HG03135 (cell line): ENCODE measurements at regions not wholly inside any gene's neighbourhood (a gene's known extent, or its start where the extent isn't known, plus 50 kb on each side); places are given as distances from the start of the nearest gene placed in this dataset.
"Not testable (repeated sequence)": the region's sequence is repeated elsewhere in the genome, so short reads cannot be mapped to it uniquely, and the experiment has no call there.

ENCODE experiments used
- ATAC-seq: cut with Tn5 transposase; IDR thresholded peaks from one replicate; pipeline ENCODE4 v1.9.1; 2021; ENCODE audit warnings: mild to moderate bottlenecking, moderate library complexity; ENCODE audit not compliant: unreplicated experiment

DNA sequence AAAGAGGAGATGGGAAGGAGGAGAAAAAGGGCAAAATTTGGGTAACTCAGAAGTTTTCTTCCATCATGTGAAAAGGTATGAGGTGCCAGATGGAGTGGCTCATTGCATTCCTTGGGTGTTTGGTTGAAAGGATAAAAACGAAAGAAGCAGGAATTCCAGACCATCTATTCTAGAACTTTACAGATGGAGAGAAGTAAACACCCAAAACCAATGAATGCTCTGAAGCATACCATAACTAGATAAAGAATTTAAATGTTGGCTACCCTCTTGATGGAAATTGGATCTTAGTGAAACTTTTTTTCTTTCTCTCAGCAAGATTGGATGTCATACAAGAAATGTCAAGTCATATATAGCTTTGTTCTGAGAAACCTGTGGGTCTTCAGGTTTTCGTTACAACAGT is 175.6 kb upstream of the FAR2 start:
- ATAC-seq: no peak

DNA sequence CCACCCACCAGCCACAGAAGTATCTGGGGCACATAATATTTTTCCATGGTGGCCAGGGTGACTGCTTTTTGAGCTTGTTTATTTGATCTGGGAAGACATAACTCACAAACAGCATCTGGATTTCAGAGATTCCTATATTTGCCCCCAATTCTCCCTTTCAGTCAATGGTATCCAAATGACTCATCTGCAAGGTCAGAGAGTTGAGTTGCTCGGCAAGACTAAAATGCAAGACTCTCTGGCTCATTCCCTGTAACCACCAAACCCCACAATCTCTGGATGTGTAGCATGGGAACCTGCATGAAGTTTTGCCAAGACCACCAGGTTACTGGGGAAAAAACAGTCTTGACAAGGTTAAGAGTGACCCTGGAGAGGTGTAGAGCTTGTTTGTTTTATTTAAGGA is 174.9 kb upstream of the FAR2 start:
- ATAC-seq: no peak

DNA sequence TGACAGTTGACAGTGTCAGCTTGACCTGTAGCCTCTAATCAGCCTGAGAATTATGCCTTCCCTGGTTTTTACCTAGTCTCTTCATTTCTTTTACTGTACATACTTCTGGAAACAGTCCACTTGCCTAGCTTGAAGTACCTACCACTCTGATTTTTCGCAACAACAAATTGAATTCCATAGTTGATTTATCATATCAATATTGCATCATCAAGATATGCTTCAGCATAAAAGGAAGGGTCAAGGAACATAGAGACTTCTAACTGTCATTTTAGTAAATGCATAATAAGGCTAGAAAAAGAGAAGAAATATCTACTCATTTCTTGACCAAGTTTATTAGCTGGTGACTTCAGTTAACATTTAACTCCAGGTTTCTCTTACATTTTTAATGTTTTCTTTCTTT is 174.2 kb upstream of the FAR2 start:
- no peak for ATAC-seq

DNA sequence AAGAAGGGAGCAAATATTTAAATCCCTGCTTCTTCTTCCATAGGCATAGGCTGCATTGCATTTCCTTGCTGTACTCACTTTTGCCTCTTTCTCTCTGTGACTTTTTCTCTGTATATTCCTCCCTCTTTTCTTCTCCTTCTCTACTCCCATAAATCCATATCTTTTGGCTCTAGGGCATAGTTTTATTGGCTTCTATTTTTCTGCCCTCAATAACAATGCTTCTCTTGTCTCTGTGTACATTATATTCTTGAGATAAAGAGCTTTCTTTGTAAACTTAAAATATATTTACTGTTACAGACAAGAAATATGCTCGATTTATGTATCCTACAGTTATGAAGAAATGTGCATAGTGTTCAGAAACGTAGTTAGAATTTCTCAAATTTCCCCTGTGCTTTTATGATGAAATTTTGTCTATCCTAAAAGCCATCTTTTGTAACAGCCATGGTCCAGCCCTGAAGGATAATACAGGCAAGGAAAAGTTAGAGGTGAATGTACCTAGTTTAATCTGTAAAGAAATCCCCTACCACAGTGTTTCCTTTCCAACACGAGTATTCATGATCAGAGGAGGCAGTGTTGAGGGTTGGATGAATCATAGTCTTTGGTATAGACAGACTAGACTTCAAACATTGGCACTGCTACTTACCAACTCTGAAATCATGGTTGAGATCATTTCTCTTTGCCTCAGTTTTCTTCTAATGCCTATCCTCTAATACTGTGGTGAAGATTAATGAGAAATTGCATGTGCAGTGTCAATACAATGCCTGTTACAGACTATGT is 173.3 kb upstream of the FAR2 start:
- no peak for ATAC-seq

DNA sequence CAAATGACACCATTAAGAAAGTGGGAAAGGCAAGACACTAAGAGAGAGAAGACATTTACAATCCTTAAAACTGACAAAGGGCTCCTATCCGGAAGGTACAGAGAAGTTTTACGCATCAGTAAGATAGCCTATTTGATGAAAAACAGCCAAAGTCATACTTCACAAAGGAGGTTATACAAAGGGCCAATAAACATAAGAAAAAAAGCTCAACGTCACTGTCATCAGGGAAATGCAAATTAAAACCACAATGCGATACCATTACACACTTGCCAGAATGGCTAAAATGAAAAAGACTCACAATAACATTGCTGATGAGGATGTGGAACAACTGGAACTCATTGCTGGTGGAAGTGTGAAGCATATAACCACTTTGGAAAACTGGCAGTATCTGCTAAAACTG is 168.6 kb upstream of the FAR2 start:
- ATAC-seq: no peak

DNA sequence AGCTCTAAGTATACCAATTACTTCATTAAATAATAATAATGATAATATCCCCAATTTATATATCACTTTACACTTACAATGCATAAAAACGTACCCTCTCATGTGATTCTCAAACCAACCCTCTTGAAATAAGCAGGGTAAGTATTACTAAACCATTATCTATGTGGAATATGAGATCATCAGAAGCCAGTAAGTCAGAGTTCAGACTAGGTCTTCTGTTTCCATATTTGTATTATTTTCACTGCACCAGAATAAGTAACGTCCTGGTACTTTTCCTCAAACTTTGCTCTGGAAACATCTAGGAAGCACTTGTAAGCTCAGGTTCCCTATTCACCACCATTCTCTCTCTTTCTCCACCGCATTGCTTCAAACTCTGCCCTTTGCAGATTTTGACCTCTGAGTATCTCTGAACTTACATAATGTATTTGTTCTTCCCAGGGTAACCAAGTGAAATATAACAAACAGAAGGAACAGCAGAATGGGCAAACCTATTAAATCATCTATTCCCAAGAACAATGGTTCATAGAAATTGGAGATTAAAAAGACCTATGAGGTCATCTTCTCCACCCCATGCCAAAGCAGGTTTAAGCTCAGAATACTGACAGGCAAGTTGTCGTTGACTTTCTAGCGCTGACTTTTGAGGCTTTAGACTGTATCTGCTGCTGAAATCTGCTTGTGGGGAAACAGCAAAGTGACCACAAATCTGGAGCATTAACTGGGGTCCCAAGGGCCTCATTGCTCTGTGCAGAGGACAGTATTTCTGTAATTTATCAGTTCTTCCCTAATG is 161.3 kb upstream of the FAR2 start:
- ATAC-seq: no peak

DNA sequence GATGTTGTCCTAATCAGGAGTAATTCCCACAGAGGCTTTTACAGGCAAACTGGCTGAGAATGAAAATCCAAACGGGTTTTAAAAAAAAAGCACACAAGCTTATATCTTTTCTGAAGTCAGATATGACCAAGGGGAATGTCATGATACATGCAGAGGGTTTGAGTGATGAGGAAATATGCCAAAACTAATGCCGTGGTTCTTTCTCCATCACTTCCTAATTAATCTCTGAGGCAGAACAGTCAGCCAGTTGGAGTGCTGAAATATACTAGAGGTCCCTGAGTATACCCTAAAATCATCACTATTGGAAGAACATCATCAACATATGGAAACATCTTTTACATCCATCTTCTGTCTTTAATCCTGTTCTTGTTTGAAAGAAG is 160.8 kb upstream of the FAR2 start:
- ATAC-seq: no peak

DNA sequence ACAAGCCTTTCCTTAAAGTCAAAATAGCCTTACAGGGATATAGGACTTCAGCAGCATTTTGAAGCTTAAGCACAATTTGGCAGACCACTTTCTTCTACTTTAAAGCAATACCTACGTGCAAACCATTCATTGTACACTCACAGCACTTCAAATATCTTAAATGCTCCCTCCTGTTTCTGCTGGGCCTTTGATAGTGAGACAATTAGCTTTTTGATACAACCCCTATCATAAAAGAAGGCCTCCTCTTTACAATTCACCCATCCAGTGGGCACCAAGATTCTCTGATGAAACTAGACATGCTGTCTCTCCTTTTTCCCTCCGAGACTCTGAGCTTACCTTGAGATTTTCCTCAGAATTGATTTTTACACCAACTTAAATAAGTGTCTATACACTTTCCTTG is 157.5 kb upstream of the FAR2 start:
- no peak for ATAC-seq

DNA sequence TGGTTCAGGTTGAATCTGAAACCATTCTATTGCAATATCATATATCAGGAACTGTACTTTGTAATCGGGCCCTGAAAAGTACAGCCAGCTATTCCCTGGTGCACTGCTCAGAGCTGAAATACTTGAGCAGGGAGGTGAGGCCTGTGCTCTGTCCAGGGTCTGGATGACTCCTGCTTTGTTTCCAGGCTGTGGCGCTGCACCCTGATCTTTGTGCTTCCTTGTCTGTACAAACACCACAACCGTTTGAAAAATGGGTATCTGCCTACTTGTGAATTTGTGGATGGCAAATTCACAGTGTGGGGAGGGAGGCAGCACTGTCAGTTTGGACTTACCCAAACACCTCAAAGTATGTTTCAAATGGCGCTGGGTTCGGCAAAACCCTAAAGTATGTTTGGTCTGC is 155.4 kb upstream of the FAR2 start:
- ATAC-seq: no peak

DNA sequence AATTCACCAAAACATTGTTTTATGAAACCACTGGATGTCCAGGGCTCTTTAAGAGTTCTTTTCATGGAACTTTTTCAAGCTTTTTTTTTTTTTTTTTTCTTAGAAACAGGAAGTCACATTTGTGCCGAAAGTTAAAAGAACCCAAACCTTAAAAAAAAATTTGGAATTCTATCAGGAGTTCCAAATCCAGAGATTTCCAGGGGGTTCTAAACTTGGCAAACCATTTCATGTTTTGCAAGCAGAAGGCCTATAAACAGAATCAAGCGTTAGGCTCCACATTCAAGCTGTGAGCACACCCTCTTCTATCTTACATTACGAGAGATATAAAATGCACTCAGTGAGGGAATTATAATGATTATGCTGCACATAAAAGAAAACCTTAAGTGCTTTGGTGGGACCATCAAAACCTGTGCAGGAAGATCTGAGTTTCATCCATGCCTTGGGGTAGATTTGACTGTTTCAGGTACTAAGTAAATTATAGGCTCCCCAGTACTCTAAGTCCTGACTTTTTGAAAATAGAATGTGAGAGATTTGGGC is 154.8 kb upstream of the FAR2 start:
- no peak for ATAC-seq

DNA sequence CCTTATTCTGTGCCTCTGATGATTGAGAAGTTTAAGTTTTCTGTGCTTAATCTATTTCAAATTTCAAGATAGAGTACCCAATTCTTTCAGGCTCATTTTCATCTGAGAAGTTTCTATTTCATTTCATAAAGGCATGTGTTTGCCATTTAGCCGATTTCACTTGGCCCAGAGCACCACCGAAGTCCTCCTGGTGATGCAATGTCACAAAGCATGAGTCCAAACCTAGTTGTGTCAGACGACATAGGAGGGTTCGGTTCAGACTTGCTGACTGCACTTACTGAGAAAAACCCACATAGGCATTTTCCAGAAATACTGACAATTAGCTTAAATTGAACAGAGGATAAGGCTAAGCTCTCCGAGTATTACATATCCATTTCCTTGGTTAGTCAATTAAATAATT is 152.4 kb upstream of the FAR2 start:
- ATAC-seq: no peak

DNA sequence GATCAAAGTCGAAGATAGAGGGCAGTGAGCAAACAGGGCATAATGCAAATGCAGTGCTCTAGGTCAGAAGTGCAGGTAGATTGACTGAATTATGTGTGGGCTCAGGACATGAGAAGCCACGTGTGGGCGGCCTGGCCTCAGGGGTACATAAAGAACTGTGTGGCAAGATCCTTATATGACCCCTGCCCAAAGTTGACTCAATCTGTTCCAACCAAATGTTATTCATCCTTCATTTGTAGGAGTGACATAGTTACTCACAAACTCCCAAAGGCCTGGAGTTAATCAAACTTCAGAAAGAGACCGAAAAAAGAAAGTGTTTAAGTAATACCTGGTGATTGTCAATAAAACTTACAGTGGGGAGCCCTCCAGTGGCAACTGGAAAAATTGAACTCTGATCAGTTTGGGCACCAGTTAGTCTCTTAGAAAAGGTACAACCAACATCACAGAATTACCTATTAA is 150.4 kb upstream of the FAR2 start:
- ATAC-seq: no peak

DNA sequence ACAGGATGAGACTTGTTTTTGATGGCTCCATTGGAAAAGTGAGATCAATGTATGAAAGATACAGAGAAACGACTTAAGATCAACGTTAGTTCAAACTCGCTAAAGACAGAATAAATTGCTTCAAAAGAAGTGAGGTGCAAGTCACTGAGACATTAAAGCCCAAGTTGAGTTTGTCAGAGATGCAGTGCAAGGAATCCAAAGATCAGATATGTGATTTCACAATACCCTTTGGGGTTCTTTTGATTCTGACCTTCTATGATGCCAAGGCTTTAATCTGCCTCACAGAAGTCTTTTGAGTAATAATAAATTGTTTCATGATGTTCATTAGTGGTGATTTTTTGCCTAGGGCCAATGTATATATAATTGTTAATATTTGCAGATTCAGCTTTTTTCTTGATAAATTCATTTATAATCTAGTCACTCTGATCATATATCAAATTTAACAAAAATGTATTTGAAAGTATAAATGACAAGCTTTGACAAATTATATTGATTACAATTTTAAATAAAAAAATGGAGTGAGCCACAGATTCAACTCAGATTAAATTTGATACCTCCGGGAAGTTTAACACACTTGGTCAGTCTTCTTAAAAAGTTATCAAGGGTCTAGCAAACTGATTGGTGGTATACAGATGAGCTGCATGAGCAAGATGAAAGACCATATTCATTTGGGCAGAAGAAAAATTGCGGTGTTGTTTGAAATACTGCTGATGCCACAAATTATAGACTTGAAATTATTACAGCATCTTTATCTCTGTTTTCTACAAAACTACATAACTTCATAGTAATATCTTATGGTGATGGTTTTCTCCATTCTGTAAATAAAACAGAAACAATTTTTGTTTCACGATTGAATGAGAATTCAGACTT is 144.8 kb upstream of the FAR2 start:
- no peak for ATAC-seq

DNA sequence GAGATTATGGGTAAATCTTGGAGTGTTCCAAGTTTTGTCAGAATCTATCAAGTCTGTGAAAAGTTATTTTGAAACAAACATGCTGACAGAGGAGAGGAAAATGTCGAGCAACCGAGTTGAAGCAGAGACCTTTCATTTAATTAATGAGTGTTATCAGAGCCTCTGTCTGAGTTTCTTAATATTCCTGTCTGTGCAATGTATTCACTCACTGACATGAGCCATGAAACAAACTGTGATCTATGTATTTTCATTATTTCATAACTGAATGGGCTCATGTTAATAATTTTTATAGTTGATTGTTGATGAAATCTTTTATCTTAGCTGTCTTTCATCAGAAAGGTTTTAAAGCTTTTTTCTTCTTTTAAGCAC is 144.2 kb upstream of the FAR2 start:
- ATAC-seq: no peak

DNA sequence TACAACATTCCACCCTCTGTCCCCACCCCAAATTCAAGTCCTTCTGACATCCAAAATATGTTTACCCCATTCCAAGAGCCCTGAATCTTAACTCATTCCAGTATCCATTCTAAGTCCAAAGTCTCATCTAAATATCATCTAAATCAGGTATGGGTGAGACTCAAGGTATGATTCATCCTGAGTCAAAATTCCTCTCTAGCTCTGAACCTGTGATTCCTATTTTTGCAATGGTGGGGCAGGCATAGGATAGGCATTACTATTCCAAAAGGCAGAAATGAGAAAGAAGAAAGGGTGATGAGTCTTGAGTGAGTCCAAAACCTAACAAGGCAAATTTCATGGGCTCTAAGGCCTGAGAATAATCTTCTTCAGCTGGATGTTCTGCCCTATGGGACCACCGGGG is 140.3 kb upstream of the FAR2 start:
- ATAC-seq: no peak

DNA sequence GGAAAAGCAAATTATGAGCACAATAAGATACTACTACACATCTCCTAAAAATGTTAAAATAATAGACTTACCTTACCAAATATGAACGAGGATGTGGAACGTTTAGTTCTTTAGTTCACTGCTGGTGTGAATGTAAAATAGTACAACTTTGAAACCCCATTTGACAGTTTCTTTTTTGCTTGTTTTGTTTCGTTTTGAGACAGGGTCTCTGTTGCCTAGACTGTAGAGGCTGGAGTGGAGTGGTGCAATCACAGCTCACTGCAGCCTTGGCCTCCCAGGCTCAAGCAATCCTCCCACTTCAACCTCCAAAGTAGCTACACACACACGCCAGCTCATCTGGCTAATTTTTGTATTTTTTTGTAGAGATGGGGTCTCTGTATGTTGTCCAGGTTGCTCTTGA is 136.4 kb upstream of the FAR2 start:
- no peak for ATAC-seq

DNA sequence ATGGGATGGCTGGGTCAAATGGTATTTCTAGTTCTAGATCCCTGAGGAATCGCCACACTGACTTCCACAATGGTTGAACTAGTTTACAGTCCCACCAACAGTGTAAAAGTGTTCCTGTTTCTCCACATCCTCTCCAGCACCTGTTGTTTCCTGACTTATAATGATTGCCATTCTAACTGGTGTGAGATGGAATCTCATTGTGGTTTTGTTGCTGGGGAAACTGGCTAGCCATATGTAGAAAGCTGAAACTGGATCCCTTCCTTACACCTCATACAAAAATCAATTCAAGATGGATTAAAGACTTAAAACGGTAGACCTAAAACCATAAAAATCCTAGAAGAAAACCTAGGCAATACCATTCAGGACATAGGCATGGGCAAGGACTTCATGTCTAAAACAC is 131.5 kb upstream of the FAR2 start:
- not testable (repeated sequence) for ATAC-seq

DNA sequence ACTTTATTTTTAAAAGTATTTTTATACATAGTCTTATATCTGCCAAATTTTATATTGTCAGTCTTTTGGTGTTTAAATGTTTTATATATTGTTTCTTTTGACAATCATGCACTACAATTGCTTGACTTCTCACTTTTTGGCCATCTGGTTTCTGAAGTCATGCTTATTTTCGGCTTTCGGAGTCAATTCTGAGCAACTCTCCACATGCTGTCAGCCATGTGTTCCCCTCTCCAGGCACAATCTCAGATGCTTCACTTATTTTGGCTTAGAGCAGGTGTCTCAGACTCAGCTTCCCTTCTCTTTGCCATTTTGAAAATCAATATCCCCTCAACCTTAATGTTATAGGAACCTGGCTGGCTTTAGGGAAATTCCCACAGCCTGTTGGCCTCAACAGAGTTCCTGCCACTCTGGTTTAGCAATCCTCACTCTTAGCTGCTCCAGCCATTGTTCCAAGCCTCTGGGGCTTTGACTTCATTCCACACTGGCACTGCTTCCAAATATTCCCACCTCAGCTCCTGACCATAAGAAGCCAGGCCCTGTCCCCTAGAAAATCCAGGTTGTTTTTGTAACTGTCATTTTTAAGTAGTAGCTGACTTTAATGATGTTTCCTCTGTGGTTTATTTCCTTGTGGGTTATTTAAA is 125.5 kb upstream of the FAR2 start:
- no peak for ATAC-seq

DNA sequence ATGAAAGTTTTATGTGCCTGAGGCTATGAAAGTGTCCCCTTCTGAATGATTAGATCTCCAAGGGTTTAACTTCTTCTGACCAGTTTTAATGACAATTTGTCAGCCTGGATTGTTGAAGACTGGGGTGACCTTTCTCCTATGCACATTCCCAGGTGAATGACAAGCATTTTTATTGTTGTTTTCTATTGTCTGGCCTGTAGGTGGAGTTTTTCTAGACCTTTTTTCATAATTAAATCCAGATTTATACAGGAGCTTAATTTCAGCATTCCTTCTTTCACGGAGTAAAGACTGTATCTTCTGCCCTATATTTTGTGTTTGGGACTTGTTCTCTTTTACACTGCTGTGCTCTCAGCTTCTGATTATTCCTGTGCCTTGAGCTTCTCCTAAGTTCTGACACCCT is 125.0 kb upstream of the FAR2 start:
- no peak for ATAC-seq

DNA sequence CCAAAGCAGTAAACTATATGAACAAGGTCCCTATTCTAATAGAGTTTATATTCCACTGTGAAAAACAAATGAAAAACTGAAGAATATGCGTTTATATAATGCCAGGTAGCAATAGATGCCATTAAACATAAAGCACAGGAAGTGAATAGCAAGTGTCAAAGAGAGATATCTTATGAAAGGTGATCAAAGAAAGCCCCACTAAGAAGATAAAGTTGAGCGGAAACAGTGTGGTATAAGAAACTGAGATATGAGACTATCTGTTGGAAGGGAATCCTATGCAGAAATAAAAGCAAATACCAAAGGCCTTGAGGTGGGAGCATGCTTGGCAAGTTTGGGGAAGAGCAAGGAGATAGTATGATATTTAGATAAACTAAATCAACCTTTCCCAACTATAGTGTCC is 123.1 kb upstream of the FAR2 start:
- no peak for ATAC-seq

DNA sequence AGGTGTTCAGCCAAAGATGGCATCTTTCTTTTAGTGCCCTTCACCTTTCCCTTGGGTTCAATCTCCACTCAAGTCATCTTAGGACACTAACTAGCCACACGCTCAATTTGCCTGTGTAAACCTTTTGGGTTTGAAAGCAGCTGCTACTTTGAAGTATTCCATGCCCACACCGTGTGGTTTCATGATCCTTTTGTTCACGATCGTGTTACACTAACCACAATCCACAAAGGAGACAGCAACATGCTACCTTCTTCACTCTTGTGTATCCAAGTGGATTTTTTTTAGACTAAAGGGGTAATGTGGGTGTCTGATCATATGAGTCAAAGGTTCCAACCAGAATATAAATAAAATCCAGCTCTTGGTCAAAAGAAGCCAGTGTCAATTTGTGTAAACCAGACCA is 122.7 kb upstream of the FAR2 start:
- no peak for ATAC-seq
